ENCODE measurements at regions not wholly inside any gene's neighbourhood (a gene's known extent, or its start where the extent isn't known, plus 50 kb on each side); places are given as distances from the start of the nearest gene placed in this dataset.

GRCh38 chr4:110250023-110250387 lies 51.6 kb upstream of the ELOVL6 start:
- Mint-ChIP-seq H3K9me3 (no peaks in the 10 kb centered on the region), H3K27ac (no peak overlapping the region), H3K4me1 (peaks cover 22% of the 10 kb centered on the region), H3K36me3 (ENCODE audit: low read depth) (no peaks in the 10 kb centered on the region), H3K4me3 (no peak overlapping the region), H3K27me3 (ENCODE audit: low read depth, poor library complexity) (peaks cover 4% of the 10 kb centered on the region)
- TF ChIP-seq CTCF (IDR thresholded peaks at IDR 0.05) = no peak
- no peak for DNase-seq

- Mint-ChIP-seq H3K36me3 (ENCODE audit: low read depth) (no peaks in the 10 kb centered on the region), H3K27me3 (ENCODE audit: low read depth, poor library complexity) (peaks cover 7% of the 10 kb centered on the region), H3K4me3 (no peak overlapping the region)
Measured at GRCh38 chr4:110248831-110249253, 50.4 kb upstream of the ELOVL6 start.

More at GRCh38 chr4:110248831-110249253, 50.4 kb upstream of the ELOVL6 start:
- Mint-ChIP-seq H3K27ac (no peak overlapping the region), H3K9me3 (no peaks in the 10 kb centered on the region), H3K4me1 (peaks cover 25% of the 10 kb centered on the region)
- no peak for DNase-seq
- TF ChIP-seq CTCF (IDR thresholded peaks at IDR 0.05) = no peak
